Testis (tissue), 2 donors: ENCODE measurements at regions not wholly inside any gene's neighbourhood (a gene's known extent, or its start where the extent isn't known, plus 50 kb on each side); places are given as distances from the start of the nearest gene placed in this dataset.

Experiments
- CTCF ChIP-seq, 3 experiments: fragments of 450-650 bp in 2 of 3; fragments of 200-600 bp in 1 of 3; sonication (generic) in 1 of 3; IDR thresholded peaks; one replicate each; pipeline ENCODE4 v1.5.1; 2016 to 2019; ENCODE audit warnings: antibody characterized with exemption in 3 of 3, mild to moderate bottlenecking in 2 of 3, moderate library complexity in 1 of 3
- POLR2A ChIP-seq: fragments of 450-650 bp; IDR thresholded peaks from one replicate; pipeline ENCODE4 v1.6.1; 2017; ENCODE audit warnings: antibody characterized with exemption, mild to moderate bottlenecking, moderate library complexity

- TF ChIP-seq POLR2A: no peak
- no peak for TF ChIP-seq CTCF (IDR thresholded peaks at IDR 0.05)
Observed at GRCh38 chr3:147305533-147306250, 100.7 kb downstream of the ZIC4 start.
